ENCODE measurements at regions not wholly inside any gene's neighbourhood (a gene's known extent, or its start where the extent isn't known, plus 50 kb on each side); places are given as distances from the start of the nearest gene placed in this dataset.
A peak's percentile ranks its signal among the peaks of the same experiment; 100 is the strongest.
"Not testable (repeated sequence)": the region's sequence is repeated elsewhere in the genome, so short reads cannot be mapped to it uniquely, and the experiment has no call there.

DNA sequence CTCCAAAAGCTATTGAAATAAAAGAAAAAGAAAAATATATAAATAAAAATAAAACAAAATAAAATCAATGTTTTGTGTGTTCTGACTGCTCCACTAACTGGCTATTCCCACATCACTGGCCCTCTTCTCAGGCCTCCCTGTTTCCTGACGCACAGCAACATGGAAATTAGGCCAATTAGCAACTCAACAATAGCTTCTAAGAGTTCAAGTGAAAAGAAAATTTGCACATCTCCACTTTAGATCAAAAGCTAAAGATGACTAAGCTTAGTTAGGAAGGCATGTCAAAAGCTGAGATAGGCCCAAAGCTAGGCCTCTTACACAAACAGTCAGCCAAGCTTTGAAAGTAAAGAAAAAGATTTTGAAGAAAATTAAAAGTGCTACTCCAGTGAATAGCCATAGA, 200.8 kb downstream of the DUSP6 start:
- no peak for DNase-seq

DNA sequence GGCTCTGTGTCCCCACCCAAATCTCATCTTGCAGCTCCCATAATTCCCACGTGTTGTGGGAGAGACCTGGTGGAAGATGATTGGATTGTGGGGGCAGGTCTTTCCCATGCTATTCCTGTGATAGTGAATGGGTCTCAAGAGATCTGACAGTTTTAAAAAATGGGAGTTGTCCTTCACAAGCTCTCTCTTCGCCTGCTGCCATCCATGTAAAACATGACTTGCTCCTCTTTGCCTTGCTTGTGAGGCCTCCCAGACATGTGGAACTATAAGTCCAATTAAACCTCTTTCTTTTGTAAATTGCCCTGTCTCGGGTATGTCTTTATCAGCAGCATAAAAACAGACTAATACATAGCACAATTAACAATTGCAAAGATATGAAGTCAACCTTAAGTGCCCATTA, 201.5 kb downstream of the DUSP6 start:
- not testable (repeated sequence) for DNase-seq

DNA sequence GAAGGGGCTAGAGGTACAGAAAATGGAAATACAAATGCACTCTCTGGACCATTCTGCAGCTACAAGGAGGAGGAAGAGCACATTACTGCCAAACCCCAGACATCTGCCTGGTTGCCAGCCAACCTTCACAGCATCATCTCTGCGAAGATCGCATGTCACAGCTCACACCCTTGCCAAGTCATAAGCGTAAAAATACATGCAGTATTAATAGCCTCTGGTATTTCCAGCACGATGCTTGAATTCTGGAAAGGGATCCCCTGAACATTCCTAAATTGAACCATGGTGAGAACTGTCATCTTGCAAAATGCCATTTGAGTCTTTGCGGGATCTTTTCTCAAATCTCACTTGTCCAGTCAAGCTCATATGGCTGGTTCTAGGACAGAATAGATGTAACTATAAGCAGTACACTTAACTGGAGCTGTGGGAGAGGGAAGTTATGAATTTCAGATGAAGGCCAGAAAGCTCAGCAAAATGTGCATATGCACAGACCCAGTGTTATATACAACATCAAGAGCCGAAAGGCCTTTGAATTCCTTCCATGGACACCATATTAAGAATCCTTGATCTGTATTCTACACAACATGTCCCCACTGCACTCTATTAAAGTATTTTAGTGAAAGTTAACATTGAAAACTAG, 211.6 kb downstream of the DUSP6 start:
- no peak for DNase-seq

DNA sequence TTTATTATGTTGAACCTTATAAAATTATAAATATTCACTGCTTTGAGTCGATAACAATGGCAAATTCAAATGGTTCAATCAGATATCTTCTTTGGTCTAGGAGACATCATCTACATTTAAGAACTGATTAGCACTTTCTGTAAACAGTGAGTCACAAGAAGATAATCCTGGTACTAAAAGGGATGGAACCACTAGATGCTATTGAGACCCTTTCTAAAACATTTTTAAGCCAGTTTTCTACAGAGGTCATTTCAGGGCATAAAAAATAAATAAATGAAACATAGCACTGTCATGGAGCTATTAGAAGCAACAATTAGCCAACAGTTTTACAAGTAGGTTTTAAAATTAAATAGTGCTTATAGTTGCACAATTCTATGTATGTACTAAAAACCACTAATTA, 212.2 kb downstream of the DUSP6 start:
- no peak for DNase-seq

DNA sequence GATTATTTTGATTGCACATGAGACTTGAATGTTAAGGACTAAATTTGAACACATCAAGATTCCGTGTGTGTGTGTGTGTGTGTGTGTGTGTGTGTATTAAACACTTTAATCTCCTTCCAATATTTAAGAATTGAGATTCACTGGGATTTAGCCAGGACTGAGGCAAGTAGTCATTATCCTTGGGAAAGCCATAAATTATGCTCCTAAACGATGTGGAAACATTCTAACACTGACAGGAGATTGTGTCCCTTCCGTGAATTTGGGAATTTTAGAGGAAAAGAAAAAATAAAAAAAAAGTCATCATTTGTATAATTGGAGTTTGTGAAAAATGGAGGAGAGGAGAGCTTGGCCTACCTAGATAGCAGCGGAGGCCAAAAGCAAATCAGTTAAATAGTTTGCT, 212.9 kb downstream of the DUSP6 start:
- no peak for DNase-seq

DNA sequence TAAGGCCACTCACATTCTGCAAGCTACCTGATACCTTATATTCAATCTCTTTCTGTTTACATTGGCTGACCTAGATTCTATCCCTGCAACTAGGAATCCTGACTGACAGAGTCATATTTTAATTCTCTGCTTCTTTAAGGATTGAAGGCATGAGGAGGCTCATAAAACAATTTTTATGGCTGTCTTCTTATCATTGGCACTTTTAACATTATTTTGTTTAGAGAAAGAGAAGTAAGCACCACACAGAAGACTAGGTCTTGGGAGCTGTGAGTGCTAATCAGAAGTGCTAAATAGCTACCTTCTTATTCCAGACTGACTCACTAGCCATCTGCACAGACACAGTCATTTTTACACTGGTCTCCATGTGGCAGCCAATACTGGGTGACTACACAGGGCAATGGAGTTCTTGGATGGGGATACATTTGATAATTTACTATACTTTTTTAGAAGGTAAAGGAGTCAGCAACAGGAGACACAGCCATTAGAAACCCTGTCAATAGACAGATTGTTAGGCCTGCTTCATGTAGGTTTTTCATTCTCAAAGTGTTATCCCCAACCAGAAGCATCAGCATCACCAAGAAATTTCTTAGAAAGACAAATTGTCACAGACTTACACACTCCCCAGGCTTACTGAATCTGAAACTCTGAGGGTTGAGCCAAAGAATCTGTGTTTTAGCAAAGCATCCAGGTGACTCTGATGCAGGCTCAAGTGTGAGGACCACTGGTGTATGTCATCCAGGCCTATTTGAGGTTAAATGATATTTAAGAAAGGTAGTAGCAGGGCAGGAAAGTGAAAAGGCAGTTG, 214.1 kb downstream of the DUSP6 start:
- DNase-seq, result peak; percentile 14

DNA sequence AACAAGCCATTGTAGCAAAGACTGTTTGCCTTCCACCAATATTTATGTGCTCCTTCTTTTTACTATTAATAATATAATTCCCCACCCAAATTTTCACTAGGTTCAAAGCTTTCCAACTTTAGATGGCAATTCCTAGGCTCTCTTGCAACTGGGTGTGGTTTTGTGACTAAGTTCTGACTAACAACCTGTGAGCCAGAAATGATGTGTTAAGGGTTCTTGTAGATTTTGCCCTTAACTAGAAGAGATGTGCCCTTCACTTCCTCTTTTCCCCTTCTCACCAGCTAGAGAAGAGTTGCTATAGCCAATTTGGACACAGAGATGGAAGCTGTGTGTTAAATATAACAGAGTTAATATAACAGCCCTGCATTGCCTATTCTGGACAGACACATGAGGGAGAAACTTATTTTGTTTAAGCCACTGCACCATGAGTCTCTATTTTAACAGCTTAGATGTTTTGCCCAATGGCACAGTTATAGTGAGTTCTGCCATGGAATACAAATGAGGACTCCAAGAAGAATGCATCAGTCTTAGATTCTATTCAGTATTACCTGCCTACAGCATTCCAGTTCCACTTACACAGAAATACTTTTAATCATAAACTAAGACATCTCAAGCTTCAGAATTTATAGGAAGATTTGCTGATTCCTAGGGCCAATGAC, 216.2 kb downstream of the DUSP6 start:
- no peak for DNase-seq

DNA sequence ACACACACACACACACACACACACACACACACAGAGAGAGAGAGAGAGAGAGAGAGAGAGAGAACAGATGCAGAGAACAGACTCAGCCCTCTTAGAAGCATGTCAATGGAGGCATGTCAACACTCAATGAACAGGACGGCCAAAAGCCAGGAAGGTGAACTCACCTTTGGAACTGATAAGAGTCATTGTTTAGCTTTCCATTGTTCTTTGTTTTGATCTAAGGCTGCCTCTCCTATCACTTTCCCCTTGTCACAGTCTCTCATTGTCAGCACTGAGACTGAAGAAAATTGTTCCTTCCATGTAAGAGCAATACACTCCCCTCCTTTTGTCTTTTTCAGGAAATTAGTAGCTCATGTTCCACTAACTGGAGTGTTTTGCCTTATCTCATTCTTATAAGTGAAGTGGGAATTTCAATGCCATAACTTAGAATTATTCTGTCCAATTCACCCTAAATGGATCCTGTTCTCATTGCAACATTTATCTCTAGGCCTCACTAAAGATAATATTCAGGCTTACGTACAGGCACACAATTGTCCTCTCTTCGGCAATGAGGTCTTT, 218.0 kb downstream of the DUSP6 start:
- no peak for DNase-seq

DNA sequence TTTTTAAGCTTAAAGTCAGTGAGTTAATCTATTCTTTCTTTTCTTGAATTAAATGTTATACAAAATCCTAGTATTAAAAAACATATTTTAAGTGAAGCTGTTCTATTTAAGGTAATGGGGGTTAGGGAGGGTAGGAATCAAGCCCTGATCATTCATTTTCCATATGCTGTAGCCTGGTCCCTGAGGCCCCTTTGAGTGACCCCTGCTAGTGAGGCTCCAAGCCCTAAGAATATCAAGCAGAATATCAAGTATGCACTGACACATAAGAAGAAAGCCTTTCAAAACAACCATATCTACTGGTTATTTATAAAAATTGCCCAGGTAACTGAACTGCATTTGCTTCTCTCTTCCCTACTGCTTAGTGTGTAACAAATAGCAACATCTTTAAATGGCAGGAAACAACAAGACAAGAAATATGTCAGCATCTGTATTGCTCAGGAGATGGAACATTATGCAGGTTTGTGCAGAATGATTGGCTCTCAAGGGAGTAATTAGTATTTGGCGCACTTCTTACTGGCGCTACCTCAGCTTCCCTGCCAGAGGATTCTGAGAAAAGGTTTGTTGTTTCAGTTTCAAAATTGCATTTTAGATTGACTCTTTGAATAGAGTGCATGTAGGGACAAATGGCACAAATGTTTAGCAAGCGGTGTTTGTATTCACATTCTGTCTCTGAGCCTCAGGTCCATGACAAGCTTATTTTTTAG, 223.0 kb downstream of the DUSP6 start:
- DNase-seq, result no peak

DNA sequence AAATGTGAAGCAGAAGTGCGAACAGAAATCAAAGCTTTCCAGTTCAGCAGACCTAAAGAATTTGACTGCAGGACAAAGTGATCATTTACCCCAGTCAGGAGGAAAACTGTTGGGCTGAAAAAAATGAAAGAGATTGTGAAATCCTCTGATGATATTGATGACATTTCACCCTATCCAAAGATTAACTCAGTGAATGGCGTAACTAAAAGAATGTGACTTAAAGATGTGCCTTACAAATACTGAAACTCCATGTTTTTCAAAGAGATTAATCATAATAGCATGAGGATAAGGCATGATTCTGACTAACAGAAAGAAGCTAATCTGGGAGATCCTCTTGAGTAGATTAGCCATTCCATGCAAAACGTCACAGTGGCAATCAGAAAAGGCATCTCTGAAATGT, 225.6 kb downstream of the DUSP6 start:
- no peak for DNase-seq

DNA sequence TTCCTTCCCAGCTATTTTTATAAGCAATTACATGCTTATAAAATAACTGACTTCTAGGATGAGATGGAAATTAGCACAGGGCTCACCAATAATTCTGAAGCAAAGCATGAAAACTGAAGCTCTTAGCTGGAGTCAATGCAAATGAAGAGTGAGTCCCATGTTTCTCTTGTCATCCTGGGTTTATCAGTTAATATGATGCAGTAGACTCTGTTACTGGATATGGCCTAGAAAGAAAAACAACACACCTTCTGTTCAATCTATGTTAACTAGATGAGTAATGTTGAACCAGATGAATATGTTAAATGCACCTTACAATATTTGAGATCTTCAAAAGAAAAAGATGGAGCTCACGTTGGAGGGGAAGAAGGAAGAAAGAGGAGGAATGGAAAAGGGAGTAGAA, 229.4 kb downstream of the DUSP6 start:
- DNase-seq, result no peak

DNA sequence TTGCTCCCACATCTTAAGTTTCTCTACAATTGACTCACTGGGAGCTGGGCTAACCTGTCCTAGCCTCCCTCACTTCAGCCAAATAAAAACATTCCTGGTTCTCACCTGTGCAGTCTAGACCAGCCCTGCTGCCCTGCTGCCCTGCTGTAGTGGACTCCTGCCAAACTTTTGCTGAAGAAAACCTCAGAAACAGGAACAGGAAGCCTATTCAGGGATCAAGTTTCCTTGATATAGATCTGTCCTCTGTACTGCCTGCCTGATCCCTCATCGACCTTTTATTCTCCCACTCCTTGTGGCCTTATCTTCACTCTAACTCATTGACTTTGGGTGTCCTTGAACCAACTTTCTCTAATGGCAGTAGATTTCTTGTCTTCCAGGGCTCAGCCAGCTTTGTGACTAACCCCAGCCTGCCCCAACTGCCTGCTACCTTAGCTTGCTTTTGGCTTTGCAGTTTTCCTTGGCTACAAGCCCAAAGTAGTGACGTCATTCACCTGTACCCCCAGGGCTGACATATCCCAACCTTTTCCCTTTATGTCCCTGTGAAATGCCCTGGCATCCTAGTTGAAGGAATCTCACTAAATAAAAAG, 234.8 kb downstream of the DUSP6 start:
- DNase-seq, result no peak

DNA sequence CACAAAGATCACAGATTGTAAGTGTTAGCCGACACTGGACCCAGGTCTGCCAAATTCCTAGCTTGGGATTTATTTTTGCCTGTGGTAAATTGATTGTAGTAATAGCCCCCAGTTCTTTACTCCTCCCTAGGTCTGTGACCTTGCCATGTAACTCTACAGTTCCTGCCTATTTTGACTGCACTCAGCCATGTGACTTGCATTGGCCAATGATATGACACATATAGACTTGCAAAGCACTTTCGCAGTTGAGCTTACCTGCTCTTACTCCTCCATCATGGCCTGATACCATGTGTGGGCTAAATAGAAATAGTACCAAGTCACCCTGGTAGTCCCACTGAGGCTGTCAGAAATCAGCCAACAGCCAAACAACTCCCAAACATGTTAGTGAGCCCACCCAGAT, 240.3 kb downstream of the DUSP6 start:
- no peak for DNase-seq

DNA sequence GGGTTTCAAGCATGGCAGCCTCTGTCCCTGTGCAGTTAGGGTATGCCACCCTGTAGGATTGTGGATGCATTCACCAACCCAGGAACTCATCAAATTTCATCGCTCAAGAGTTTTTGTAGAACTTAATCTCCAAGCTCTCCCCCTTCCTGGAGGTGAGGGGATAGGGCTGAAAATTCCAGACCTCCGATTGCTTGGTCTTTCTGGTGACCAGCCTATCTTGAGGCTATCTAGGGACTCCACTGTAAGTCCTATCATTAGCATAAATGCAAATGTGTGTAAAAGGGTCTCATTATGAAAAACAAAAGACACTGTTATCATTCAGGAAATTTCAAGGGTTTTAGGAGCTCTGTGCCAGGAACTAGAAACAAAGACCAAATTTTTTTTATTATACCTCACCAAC, 244.0 kb downstream of the DUSP6 start:
- DNase-seq, result no peak

DNA sequence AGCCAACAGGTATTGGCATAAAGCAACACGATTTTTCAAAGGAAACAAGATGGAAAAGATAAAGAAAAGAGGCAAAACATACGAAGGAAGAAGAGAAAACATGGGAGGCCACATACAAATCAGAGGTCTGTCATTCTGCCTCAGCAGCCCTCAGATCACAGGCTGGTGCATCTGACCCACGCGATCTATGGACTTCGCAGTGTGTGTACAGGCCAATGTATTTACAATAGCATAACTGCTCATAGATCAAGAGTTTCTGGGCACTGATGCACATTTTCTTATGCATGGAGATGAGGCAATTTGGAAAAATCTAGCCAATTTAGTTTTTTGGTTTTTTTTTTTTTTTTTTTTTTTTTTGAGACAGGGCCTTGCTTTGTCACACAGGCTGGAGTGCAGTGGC, 245.4 kb downstream of the DUSP6 start:
- DNase-seq, result no peak

DNA sequence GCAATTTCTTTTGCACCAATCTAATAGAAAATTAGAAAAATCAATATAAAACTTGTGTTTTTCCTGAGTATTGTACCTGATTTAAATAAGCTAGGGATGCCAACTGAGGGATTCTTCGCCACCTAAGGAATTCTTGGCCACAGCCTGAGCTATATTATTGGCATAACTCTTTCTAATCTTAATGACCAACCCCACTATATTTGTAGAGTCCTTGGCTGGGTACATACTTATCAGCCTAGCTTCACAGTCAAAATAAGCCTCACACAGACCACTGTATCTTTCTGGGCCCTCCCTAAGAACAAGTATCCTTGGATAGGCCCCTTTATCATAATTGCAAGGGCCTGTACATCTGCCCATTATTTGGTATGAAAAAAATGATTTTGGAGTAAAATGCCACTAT, 247.1 kb downstream of the DUSP6 start:
- no peak for DNase-seq

DNA sequence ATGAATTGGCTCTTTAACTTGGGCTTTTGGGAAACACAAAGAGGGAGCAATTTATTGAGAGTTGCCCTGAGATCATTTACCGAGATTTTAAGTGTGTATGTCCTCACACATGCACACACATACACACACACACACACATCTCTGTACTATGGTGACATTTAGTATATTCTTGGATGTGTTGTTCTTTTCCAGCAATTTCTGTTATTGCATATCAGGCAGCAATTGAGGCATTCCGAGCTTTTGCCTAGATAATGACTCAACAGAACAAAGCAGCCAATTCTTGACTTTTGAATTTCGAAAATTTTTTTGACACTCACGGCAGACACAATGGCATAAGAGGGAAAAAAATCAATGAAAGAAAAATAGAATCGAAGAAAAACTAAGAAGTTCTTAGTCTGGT, 248.5 kb downstream of the DUSP6 start:
- no peak for DNase-seq

DNA sequence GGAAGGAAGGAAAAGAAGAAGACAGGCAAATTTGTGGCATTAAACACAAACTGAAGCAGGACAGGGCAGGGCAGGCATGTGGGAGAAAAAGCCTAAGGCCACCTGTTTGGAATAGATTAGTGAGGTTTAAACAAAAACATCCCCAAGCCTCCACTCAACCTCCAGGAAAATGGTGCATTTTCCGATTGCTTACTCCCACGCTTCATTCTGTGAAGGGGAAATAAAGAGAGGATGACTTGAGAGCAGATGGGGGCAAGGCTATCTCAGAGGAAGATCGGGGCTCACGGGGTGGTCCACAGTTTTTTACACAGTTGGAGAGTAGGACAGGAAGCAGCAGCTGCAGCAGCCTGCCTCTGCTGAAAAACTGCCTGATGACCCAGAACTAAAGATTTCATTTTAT, 250.9 kb downstream of the DUSP6 start:
- DNase-seq, result no peak

DNA sequence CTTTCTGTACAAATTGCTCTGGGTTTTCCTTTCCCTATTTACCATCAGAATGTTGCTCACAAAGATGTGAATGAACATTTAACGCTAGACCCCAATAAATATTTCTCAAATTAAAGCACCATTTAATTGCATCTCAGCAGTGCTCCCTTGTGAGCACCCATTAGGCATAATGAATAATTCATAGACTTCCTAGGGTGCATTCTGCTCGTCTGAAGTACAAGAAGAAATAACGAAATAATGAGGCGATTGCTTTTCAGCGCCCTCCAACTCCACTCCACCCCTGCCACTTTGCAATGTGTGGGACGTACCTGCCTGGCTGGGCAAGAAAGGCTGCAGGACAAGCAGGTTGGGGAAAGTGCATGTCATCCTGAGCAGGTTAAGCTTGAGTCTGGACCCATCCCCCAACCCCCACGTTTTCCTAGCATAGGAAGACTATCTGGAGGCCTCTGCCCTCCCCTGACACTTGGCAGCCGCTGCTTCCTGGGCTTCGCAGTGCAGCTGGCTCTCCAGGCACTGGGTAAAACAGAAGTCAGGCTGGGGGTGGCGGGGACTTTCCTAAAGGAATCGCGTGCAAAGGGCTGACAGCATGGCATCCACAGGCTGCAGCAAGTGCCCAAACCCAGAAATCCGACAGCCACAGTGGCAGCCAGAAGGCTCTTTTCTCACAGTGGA, 253.7 kb downstream of the DUSP6 start:
- no peak for DNase-seq

DNA sequence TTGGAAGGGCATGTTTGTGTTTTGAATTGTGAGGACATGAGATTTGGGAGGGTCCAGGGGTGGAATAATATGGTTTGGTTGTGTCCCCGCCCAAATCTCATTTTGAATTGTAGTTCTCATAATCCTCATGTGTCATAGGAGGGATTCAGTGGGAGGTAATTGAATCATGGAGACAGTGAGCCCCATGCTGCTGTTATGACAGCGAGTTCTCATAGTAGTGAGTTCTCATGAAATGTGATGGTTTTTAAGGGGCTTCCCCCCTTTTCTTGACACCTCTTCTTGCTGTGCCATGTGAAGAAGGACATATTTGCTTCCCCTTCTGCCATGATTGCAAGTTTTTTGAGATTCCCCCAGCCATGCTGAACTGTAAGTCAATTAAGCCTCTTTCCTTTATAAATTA, 260.0 kb downstream of the DUSP6 start:
- peak; percentile 44 for DNase-seq

DNA sequence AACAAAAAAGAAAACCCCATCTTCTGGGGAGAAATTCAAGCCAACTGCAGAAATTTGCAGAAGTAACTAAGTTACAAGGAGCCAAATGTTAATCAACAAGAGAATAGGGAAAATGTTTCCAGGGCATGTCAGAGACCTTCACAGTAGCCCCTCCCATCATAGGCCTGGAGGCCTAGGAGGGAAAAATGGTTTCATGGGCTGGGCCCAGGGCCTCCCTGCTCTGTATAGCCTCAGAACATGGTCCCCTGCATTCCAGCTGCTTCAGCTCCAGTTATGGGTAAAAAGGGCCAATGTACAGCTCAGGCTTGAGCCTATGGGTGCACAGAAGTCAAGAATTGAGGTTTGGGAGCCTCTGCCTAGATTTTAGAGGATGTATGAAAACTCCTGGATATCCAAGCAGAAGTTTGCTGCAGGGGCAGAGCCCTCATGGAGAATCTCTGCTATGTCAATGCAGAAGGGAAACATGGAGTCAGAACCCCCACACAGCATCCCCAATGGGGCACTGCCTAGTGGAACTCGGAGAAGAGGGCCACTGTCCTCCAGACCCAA, 260.9 kb downstream of the DUSP6 start:
- DNase-seq, result no peak

DNA sequence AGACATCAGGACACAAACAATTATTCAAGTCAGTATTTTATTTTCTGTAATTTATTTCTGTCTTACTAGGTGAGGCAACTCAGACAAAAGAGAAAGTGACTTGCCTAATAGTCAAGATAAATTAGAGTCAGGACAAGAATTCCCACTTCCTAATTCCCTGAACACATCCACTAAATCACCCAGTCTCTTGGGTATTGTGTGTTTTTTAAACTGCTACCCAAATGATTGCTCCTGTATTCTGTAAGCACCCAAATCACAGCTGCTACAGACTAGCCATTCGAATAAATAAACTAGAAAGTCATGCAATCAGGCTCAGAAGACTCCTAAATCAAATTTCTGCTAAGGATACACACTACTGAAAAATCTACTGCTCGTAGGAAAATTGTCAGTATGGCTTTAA, 263.0 kb downstream of the DUSP6 start:
- no peak for DNase-seq

All from stimulated activated CD4-positive, alpha-beta T cell treated with anti-CD3 and anti-CD28 coated beads, Interleukin-4, amount 100 ng/mL, for 24 hours (primary cell).